ENCODE measurements at regions not wholly inside any gene's neighbourhood (a gene's known extent, or its start where the extent isn't known, plus 50 kb on each side); places are given as distances from the start of the nearest gene placed in this dataset.

DNA sequence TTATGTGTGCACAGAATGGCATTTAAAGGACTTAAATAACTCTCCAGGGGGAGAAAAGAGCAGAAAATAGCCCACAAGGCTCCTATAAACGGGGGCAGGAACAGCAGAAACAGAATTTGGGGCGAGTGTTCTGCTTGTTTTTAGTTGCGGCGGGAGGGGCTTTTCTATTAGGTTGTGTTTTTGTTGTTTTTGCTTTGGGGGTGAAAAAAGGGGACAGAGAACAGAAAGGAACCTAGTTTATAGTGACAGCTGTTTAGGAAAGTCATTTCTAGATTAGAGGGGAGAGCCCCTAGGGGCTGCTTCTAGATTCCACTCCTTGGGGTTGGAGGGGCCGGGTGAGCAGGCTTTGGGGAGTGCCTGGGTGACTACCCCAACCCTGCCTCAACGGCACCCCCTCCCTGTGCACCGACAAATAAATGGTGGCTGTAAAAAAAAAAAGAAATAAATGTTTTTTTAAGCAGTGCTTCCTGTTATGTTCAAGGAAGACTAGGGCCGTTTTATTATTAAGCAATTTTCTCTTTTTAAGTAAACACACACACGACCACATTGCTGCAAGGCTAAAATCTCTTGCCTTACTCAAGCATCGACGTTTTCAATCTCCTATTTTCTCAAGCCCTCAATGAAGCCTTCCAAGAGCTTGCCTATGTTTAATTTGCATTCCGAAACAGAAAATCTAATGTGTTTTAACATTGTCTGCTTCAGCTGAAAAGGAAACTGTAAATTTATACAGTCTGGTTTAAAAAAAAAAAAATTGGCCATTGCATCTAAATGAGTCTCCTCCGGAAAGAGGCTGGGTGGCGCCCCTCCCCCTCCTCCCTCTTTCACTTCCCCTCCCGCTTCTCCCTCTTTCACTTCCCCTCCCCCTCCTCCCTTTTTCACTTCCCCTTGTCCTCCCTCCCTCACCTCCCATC lies 123.3 kb upstream of the TBL1X start:
- Mint-ChIP-seq H3K27me3 (ENCODE audit: unreplicated experiment) (peaks cover 1% of the 10 kb centered on the region), H3K4me1 (ENCODE audit: unreplicated experiment) (peaks cover 12% of the 10 kb centered on the region), H3K9me3 (ENCODE audit: unreplicated experiment) (no peaks in the 10 kb centered on the region), H3K36me3 (ENCODE audit: low read depth, unreplicated experiment) (no peaks in the 10 kb centered on the region), H3K27ac (ENCODE audit: unreplicated experiment) (no peak overlapping the region), H3K4me3 (ENCODE audit: unreplicated experiment) (no peak overlapping the region)
- TF ChIP-seq, protein P1, sequence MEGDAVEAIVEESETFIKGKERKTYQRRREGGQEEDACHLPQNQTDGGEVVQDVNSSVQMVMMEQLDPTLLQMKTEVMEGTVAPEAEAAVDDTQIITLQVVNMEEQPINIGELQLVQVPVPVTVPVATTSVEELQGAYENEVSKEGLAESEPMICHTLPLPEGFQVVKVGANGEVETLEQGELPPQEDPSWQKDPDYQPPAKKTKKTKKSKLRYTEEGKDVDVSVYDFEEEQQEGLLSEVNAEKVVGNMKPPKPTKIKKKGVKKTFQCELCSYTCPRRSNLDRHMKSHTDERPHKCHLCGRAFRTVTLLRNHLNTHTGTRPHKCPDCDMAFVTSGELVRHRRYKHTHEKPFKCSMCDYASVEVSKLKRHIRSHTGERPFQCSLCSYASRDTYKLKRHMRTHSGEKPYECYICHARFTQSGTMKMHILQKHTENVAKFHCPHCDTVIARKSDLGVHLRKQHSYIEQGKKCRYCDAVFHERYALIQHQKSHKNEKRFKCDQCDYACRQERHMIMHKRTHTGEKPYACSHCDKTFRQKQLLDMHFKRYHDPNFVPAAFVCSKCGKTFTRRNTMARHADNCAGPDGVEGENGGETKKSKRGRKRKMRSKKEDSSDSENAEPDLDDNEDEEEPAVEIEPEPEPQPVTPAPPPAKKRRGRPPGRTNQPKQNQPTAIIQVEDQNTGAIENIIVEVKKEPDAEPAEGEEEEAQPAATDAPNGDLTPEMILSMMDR (IDR thresholded peaks at IDR 0.05; ENCODE audit: unreplicated experiment): no peak
- no peak for DNase-seq (ENCODE audit: low spot score)

DNA sequence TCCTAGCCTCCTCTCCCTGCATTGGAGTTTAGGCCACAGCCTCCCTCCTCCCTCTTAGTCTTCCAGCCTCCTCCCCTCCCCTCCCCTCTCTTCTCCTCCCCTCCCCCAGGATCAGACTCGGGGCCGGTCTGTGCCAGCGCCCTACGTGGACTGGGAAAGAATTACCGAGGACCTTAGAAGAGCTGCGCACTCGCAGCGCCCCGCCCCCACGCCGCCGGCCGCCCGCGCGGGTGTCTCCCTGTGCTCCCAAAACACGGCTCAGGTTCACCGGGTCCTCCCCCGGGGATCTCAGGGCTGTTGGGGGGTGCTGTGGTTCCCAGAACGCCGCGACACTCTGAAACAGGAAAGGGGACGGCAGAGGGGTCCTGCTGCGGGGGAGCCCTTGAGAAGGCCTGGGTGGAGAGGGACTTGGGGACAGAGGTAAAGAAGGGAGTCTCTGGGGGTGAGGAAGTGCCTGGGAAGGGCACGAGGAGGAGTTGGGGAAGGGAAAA lies 122.3 kb upstream of the TBL1X start:
- no peaks in the 10 kb centered on the region for H3K36me3 Mint-ChIP-seq (ENCODE audit: low read depth, unreplicated experiment)
- peaks cover 1% of the 10 kb centered on the region for H3K27me3 Mint-ChIP-seq (ENCODE audit: unreplicated experiment)
- TF ChIP-seq, protein P1 (IDR thresholded peaks at IDR 0.05; ENCODE audit: unreplicated experiment): no peak
- H3K27ac Mint-ChIP-seq (ENCODE audit: unreplicated experiment): no peak overlapping the region
- H3K9me3 Mint-ChIP-seq (ENCODE audit: unreplicated experiment): no peaks in the 10 kb centered on the region
- peak; percentile 60 for DNase-seq (ENCODE audit: low spot score)
- H3K4me3 Mint-ChIP-seq (ENCODE audit: unreplicated experiment): peak overlapping the region; percentile 89
- peaks cover 9% of the 10 kb centered on the region for H3K4me1 Mint-ChIP-seq (ENCODE audit: unreplicated experiment)

- Mint-ChIP-seq H3K9me3 (ENCODE audit: unreplicated experiment) (no peaks in the 10 kb centered on the region), H3K4me1 (ENCODE audit: unreplicated experiment) (peaks cover 6% of the 10 kb centered on the region), H3K27ac (ENCODE audit: unreplicated experiment) (no peak overlapping the region), H3K4me3 (ENCODE audit: unreplicated experiment) (no peak overlapping the region), H3K36me3 (ENCODE audit: low read depth, unreplicated experiment) (no peaks in the 10 kb centered on the region), H3K27me3 (ENCODE audit: unreplicated experiment) (peaks cover 1% of the 10 kb centered on the region)
- TF ChIP-seq, protein P1 (IDR thresholded peaks at IDR 0.05; ENCODE audit: unreplicated experiment): no peak
- no peak for DNase-seq (ENCODE audit: low spot score)
Measured at GRCh38 chrX:9343971-9344370, 120.9 kb upstream of the TBL1X start.

- no peaks in the 10 kb centered on the region for H3K36me3 Mint-ChIP-seq (ENCODE audit: low read depth, unreplicated experiment)
- H3K27ac Mint-ChIP-seq (ENCODE audit: unreplicated experiment): no peak overlapping the region
- peaks cover 4% of the 10 kb centered on the region for H3K4me1 Mint-ChIP-seq (ENCODE audit: unreplicated experiment)
- H3K27me3 Mint-ChIP-seq (ENCODE audit: unreplicated experiment): no peaks in the 10 kb centered on the region
- H3K4me3 Mint-ChIP-seq (ENCODE audit: unreplicated experiment): no peak overlapping the region
- no peak for DNase-seq (ENCODE audit: low spot score)
- no peaks in the 10 kb centered on the region for H3K9me3 Mint-ChIP-seq (ENCODE audit: unreplicated experiment)
- TF ChIP-seq, protein P1 (IDR thresholded peaks at IDR 0.05; ENCODE audit: unreplicated experiment): no peak
Measured at GRCh38 chrX:9345957-9346356, 118.9 kb upstream of the TBL1X start.
